GM12872 (cell line): ENCODE measurements at regions not wholly inside any gene's neighbourhood (a gene's known extent, or its start where the extent isn't known, plus 50 kb on each side); places are given as distances from the start of the nearest gene placed in this dataset.
A peak's percentile ranks its signal among the peaks of the same experiment; 100 is the strongest.

Experiments used
- CTCF ChIP-seq: IDR thresholded peaks from 3 replicates; pipeline ENCODE4 v1.5.1; 2011; ENCODE audit warnings: low read depth, mild to moderate bottlenecking, low read length, moderate library complexity; ENCODE audit not compliant: insufficient read depth

- no peak for TF ChIP-seq CTCF
These were observed 1461.4 kb upstream of the CDH9 start for GRCh38 chr5:28499766-28500290.

GRCh38 chr5:28495876-28496275 is 1457.5 kb upstream of the CDH9 start:
- TF ChIP-seq CTCF = no peak

GRCh38 chr5:28493456-28493855 is 1455.1 kb upstream of the CDH9 start:
- TF ChIP-seq CTCF = no peak

GRCh38 chr5:28488752-28489151 is 1450.4 kb upstream of the CDH9 start:
- no peak for TF ChIP-seq CTCF

- TF ChIP-seq CTCF = no peak
These were observed 1445.1 kb upstream of the CDH9 start for GRCh38 chr5:28483327-28484025.

- TF ChIP-seq CTCF = peak; percentile 21; the same call in 1 of the 3 replicates
These were observed 1435.2 kb upstream of the CDH9 start for GRCh38 chr5:28473531-28474107.

GRCh38 chr5:28468166-28468565 is 1429.8 kb upstream of the CDH9 start:
- no peak for TF ChIP-seq CTCF
